Keratinocyte (primary cell): ENCODE measurements at regions not wholly inside any gene's neighbourhood (a gene's known extent, or its start where the extent isn't known, plus 50 kb on each side); places are given as distances from the start of the nearest gene placed in this dataset.
"Not testable (repeated sequence)": the region's sequence is repeated elsewhere in the genome, so short reads cannot be mapped to it uniquely, and the experiment has no call there.

Experiments used
- DNase-seq: peaks from one replicate; pipeline ENCODE4 v3.0.0-alpha.2; 2011; ENCODE audit warnings: low read depth, missing footprints, low spot score
- FAIRE-seq: peaks from 2 replicates; lab custom pipeline; 2011; peaks lifted over from hg19 to GRCh38; lab: Jason Lieb, UNC
- H2AFZ ChIP-seq: 2 replicates; pipeline ENCODE4 v1.6.0; 2012; ENCODE audit warnings: low read length, control low read depth, inconsistent platforms; ENCODE audit not compliant: control insufficient read depth
- H3K27ac ChIP-seq: 2 replicates; pipeline ENCODE4 v1.5.1; 2011; ENCODE audit warnings: low read length; ENCODE audit not compliant: control insufficient read depth, insufficient read depth
- H3K27me3 ChIP-seq: 3 replicates; pipeline ENCODE4 v1.6.0; 2011; ENCODE audit warnings: low read length; ENCODE audit not compliant: control insufficient read depth, insufficient read depth; ENCODE audit errors: extremely low read depth
- H3K36me3 ChIP-seq, 2 experiments: 2 replicates in 1 of 2; 3 replicates in 1 of 2; pipeline ENCODE4 v1.5.1; 2011; ENCODE audit warnings: low read length in 2 of 2, mild to moderate bottlenecking in 1 of 2; ENCODE audit not compliant: control insufficient read depth in 2 of 2, insufficient read depth in 2 of 2; ENCODE audit errors: extremely low read depth in 1 of 2
- H3K4me1 ChIP-seq: 3 replicates; pipeline ENCODE4 v1.5.1; 2011; ENCODE audit warnings: low read length; ENCODE audit not compliant: control insufficient read depth, insufficient read depth; ENCODE audit errors: extremely low read depth
- H3K4me2 ChIP-seq: 3 replicates; pipeline ENCODE4 v1.6.0; 2011; ENCODE audit warnings: low read depth, low read length; ENCODE audit not compliant: control insufficient read depth, insufficient read depth; ENCODE audit errors: extremely low read depth
- H3K4me3 ChIP-seq, 3 experiments: fragments of 200-600 bp in 1 of 3; sonication (generic) in 1 of 3; 2 replicates in 2 of 3; 3 replicates in 1 of 3; pipeline ENCODE4 v1.5.1; 2011 to 2016; ENCODE audit warnings: low read length in 3 of 3, mild to moderate bottlenecking in 3 of 3, control low read depth in 2 of 3, inconsistent platforms in 1 of 3, low read depth in 1 of 3, mixed read lengths in 1 of 3, mixed run types in 1 of 3, moderate library complexity in 1 of 3; ENCODE audit not compliant: control insufficient read depth in 2 of 3, insufficient read depth in 2 of 3; ENCODE audit errors: extremely low read depth in 1 of 3
- H3K79me2 ChIP-seq: 2 replicates; pipeline ENCODE4 v1.6.0; 2012; ENCODE audit warnings: low read length; ENCODE audit not compliant: control insufficient read depth, insufficient read depth
- H3K9ac ChIP-seq: 3 replicates; pipeline ENCODE4 v1.6.0; 2011; ENCODE audit warnings: low read length; ENCODE audit not compliant: control insufficient read depth, insufficient read depth; ENCODE audit errors: extremely low read depth
- H3K9me1 ChIP-seq: 3 replicates; pipeline ENCODE4 v1.6.0; 2011; ENCODE audit warnings: low read length; ENCODE audit not compliant: control insufficient read depth, insufficient read depth; ENCODE audit errors: extremely low read depth
- H3K9me3 ChIP-seq: 2 replicates; pipeline ENCODE4 v1.5.1; 2012; ENCODE audit warnings: low read depth, low read length; ENCODE audit not compliant: control insufficient read depth
- H4K20me1 ChIP-seq: 3 replicates; pipeline ENCODE4 v1.6.0; 2011; ENCODE audit warnings: low read length; ENCODE audit not compliant: control insufficient read depth, insufficient read depth; ENCODE audit errors: extremely low read depth
- CTCF ChIP-seq, 3 experiments: IDR thresholded peaks in 1 of 3; conservative IDR thresholded peaks in 1 of 3; optimal IDR thresholded peaks in 1 of 3; 2 replicates in 2 of 3; 3 replicates in 1 of 3; pipeline versions ENCODE3 to v1.5.1; 2011; ENCODE audit warnings: low read length in 3 of 3, mild to moderate bottlenecking in 3 of 3, moderate library complexity in 2 of 3, control low read depth in 1 of 3, inconsistent platforms in 1 of 3; ENCODE audit not compliant: insufficient read depth in 2 of 3; ENCODE audit errors: extremely low read depth in 1 of 3
- EZH2 ChIP-seq: IDR thresholded peaks from one replicate; pipeline ENCODE4 v1.6.1; 2012; ENCODE audit warnings: inconsistent platforms, mild to moderate bottlenecking, low read length, moderate library complexity
- dilution Hi-C: fragments of 300-500 bp; cut with MboI; formaldehyde crosslinking; loops from one replicate; pipeline ENCODE4 v1.7.0; 2020; ENCODE audit warnings: low sequenced_read_pairs; ENCODE audit not compliant: extremely low pct_ligation_motif_present

DNA sequence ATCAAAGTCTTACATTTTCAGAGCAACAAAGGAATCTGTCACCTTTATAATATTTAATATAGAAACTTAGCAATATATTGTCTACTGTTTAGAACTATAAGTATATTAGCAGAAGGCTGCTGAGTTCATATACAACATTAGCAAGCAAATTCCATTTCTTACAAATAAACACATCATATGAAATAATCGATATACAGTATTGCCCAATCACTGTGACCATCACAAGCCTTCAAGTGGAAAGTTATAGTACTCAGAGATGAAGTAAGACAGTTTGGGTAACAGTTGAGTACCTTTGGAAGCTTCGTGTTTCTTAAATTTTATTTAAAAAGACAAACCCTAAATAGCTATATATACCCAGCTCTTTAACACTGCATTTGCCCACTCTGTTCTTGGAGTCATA is 135.2 kb upstream of the IRX1 start:
- Histone ChIP-seq H3K27me3 (no peaks in the 10 kb centered on the region), H2AFZ (no peak overlapping the region), H3K27ac (no peak overlapping the region), H3K79me2 (no peaks in the 10 kb centered on the region), H3K9me1 (no peaks in the 10 kb centered on the region), H3K4me1 (no peaks in the 10 kb centered on the region), H3K9me3 (no peaks in the 10 kb centered on the region), H3K36me3 (no peaks in the 10 kb centered on the region), H3K9ac (no peak overlapping the region), H3K4me3 (no peak overlapping the region), H4K20me1 (no peaks in the 10 kb centered on the region), H3K4me2 (no peak overlapping the region)
- no peak for FAIRE-seq
- dilution Hi-C loops = no loop called here
- no peak for DNase-seq
- TF ChIP-seq EZH2 (no peak), CTCF (optimal IDR thresholded peaks at IDR 0.05 in 1 of 3, IDR thresholded peaks at IDR 0.05 in 1 of 3, conservative IDR thresholded peaks at IDR 0.05 in 1 of 3; ENCODE audit: extremely low read depth in 1 of 3, insufficient read depth in 2 of 3, low read length in 3 of 3) (no peak)

DNA sequence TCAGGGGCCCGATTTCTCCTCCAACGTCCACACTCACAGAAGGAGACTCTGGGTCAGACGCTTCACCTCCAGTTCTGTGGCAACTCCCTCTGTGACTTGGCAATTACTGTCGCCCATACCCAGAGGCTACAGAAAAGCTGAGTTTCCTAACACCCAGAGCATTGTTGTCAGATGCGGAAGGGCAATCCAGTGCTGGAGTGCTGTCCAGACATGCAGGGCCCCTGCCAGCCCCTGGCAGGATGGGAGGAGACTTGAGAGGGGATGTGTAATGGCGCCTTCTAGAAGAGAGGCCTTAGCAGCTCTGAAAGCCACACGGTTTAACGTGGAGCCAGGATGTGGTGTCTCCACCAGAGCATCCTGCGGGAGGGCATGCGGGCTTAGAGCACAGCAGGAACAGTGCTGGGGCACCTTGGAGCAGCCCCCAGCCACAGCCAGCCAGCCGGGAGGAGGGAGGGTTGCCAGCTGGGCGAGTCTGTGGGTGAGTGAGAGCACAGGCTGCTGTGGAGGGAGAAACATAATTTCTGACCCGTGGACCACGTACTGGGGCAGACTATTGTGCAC is 139.4 kb upstream of the IRX1 start:
- dilution Hi-C loops = no loop called here
- H2AFZ ChIP-seq = peak overlapping the region; percentile 15
- H3K4me3 ChIP-seq = no peak overlapping the region
- H3K27ac ChIP-seq = no peak overlapping the region
- H3K79me2 ChIP-seq = no peaks in the 10 kb centered on the region
- DNase-seq (no peak), FAIRE-seq (no peak)
- TF ChIP-seq EZH2 = no peak
- TF ChIP-seq CTCF (optimal IDR thresholded peaks at IDR 0.05 in 1 of 3, IDR thresholded peaks at IDR 0.05 in 1 of 3, conservative IDR thresholded peaks at IDR 0.05 in 1 of 3; ENCODE audit: extremely low read depth in 1 of 3, insufficient read depth in 2 of 3, low read length in 3 of 3) = no peak
- no peaks in the 10 kb centered on the region for H3K36me3 ChIP-seq
- H3K9ac ChIP-seq = no peak overlapping the region
- no peak overlapping the region for H3K4me2 ChIP-seq
- no peaks in the 10 kb centered on the region for H3K9me1 ChIP-seq
- no peaks in the 10 kb centered on the region for H3K9me3 ChIP-seq
- H4K20me1 ChIP-seq = no peaks in the 10 kb centered on the region
- no peaks in the 10 kb centered on the region for H3K4me1 ChIP-seq
- H3K27me3 ChIP-seq = no peaks in the 10 kb centered on the region

DNA sequence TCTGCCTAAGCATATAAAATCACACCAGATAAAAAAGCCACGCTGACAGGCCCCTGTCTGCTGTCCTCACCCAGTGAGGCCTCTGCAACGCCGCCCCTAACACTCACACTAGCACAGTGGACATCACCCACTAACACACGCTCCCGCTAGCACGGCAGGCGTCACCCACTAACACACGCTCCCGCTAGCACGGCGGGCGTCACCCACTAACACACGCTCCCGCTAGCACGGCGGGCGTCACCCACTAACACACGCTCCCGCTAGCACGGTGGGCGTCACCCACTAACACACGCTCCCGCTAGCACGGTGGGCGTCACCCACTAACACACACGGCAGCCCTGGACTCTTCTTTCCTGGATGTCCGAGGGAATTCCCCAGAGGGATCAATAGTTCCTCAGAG is 141.6 kb upstream of the IRX1 start:
- H3K4me3 ChIP-seq, H3K9ac ChIP-seq, H3K9me1 ChIP-seq, DNase-seq, H3K4me2 ChIP-seq, FAIRE-seq, H4K20me1 ChIP-seq, dilution Hi-C loops, H2AFZ ChIP-seq, H3K9me3 ChIP-seq, H3K27ac ChIP-seq, H3K4me1 ChIP-seq, H3K36me3 ChIP-seq, H3K79me2 ChIP-seq, H3K27me3 ChIP-seq: not testable (repeated sequence)
